ENCODE measurements at regions not wholly inside any gene's neighbourhood (a gene's known extent, or its start where the extent isn't known, plus 50 kb on each side); places are given as distances from the start of the nearest gene placed in this dataset.

DNA sequence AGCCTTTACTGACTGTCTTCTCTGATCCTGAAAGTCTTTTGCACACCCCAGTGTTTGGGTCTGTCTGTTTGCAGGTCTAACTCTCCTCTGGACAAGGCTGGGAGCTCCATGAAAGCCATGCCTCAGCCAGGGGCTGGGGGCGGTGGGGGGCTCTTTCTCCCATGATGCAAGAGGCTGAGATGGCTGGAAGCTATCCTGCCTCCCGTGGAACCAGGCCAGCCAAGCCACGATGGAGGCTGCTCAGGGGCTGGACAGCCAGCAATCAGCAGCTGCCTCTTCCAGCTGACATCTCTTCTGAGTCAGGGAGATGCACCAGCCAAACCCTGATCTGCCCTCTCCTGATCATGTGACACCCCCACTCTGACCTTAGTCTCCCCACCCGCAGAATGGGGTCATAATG, 154.0 kb downstream of the BARX1 start:
- TF ChIP-seq CTCF (IDR thresholded peaks at IDR 0.05; ENCODE audit: low read depth, low read length) (no peak), EZH2phosphoT487 (IDR thresholded peaks at IDR 0.05; ENCODE audit: low read depth) (no peak)
